ENCODE measurements at regions not wholly inside any gene's neighbourhood (a gene's known extent, or its start where the extent isn't known, plus 50 kb on each side); places are given as distances from the start of the nearest gene placed in this dataset.

GRCh38 chr4:108324450-108324849, 155.7 kb upstream of the LEF1 start:
- no peak for DNase-seq

DNA sequence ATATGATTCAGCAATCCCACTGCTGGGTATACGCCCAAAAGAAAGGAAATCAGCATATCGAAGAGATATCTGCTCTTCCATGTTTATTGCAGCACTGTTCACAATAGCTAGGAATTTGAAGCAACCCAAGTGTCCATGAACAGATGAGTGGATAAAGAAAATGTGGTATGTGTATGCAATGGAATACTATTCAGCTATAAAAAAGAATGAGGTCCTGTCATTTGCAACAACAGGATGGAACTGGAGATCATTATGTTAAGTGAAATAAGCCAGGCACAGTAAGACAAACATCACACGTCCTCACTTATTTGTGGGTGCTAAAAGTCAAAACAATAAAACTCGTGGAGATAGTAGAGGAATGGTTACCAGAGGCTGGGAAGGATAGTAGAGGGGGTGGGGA, 153.8 kb upstream of the LEF1 start:
- no peak for DNase-seq

DNA sequence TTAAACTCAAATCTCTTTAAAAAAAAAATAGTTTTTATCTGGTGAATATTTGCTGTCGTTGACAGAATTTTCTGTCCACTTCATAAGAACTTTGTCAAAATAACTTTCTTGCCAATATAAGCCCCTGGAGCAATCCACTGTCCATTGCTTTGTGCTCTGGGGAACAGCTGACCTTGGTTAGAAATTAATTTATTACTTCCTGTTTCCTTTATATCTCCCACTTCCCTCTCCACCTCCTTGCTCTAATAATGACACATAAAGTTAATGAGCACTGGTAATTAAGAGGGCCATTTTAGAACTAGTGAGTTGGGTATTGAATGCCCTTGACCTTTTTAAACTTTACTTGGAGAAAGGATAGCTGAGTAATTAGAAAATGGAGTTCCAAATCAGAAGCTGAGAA, 151.3 kb upstream of the LEF1 start:
- DNase-seq, result no peak

DNA sequence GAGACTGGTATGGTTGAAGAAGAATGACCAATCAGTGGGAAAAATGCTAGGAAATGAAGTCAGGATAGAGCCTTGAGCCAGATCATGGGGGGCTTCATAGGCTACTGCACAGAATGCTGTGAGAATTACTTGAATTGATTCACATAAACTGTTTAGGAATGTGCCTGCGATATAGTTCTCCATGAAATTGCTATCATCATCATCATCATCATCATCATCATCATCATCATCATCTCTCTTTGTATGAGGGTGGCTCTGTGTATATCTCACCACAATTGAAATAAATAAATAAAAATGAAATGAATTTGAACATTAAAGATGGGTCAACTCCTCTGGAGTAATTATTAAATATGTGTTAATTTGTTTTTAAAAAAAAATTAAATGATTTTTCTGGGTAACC, 148.6 kb upstream of the LEF1 start:
- no peak for DNase-seq

DNA sequence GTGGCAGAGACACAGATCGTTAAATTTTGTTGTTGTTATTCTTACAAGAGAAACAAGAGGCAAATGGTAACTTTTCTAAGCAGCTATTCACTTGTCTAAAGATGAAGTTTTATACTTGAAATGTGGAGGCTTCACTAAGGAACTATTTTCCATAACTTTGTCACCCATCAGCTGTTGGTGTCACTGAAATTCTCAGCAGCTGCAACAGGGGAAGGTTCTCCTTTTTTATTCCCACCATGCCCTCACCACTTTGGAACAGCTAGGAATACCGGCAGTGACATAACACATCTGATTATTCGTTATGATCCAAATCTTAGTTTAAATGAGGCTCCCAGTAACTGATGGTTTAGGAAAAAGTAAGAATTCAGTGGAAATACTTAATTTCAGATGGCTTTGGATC, 147.0 kb upstream of the LEF1 start:
- no peak for DNase-seq

DNA sequence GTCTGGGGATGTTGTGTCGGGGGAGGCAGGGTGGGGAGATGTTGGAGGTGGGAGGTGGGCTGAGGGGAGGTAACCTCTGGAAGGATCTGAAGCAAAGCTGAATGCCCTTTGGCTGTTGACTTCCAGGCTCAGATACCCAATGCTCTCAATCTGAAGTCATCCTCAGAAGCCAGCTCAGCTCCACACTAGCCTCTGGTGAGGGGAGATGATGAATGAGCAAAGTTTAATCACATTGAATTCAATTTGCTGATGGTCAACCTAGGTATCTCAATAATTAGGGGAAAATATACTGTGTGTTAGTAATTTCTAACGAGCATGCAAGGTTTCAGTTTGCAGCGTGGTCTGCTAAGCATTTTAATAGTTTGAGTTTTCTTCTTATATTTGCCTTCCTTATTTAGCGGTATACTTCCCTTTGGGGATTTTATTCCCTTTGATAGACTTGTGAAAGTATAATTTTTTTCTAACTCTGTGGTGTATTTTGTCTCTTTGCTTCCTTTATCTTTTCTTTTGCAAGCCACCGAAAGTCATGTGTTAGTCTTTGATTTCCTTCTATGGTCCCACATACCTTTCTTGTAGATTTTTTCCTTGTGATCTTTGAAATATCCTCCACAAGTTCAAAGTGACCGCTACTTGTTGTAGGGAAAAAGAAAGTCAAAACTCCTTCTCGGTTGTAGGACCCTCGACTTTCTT, 146.3 kb upstream of the LEF1 start:
- DNase-seq, result no peak

- DNase-seq, result no peak
Observed at GRCh38 chr4:108313546-108314339, 145.0 kb upstream of the LEF1 start.

DNA sequence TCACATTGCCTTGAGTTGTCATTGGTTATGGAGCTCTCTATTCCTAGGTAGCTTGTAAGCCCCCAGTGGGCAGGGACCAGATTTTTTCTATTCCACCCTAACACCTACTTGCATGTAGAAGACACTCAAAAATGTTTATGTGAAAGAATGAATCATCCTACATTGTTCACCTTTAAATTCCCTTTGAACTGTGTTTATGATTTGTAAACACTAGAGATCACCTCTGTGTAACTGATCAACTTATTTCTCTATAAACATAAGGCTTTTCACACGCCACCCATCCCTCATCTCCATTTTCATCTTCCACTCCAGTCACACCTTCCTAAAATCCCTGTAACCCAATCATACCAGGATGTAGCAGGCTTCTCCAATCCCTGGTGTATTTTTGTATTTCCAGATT, 142.6 kb upstream of the LEF1 start:
- no peak for DNase-seq

- DNase-seq, result no peak
Observed at GRCh38 chr4:108303488-108304177, 134.9 kb upstream of the LEF1 start.

- DNase-seq, result no peak
Observed at GRCh38 chr4:108301545-108302251, 133.0 kb upstream of the LEF1 start.

DNA sequence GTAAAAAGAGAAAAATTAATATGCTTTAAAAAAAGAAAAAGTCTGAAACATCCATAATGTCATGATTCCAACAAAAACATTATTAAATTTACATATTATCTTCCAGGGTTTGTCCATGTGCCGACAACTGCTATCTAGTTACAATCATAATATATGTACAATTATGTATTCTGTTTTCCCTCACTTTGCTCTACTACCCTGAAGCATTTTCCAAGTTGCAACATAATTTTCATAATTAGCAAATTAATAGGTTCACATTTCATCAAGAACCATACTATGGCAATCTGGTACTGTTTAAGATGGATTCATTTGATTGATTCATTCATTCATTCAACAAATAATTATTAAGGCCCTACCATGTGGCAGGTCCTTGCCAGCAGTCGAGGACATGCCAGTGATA, 128.9 kb upstream of the LEF1 start:
- no peak for DNase-seq

- DNase-seq, result no peak
Observed at GRCh38 chr4:108292229-108292628, 123.5 kb upstream of the LEF1 start.

DNA sequence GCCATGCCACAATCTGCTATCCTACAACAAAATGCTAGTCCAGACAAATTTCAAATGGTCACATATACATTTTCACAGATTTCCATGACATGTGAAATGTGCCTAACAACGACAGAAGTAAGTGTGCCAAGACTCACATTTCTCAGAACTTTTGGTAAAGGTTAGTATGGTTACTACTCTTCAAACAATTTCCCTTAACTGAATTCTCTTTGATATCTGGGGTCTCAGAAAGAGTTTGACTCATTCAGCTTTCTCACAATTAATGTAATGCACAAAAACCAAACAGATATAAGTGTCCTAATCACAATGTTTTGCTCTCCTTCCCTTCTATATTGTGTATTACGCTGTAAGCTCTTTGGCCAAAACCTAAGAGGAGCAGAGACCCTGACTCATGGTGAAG, 122.4 kb upstream of the LEF1 start:
- no peak for DNase-seq

DNA sequence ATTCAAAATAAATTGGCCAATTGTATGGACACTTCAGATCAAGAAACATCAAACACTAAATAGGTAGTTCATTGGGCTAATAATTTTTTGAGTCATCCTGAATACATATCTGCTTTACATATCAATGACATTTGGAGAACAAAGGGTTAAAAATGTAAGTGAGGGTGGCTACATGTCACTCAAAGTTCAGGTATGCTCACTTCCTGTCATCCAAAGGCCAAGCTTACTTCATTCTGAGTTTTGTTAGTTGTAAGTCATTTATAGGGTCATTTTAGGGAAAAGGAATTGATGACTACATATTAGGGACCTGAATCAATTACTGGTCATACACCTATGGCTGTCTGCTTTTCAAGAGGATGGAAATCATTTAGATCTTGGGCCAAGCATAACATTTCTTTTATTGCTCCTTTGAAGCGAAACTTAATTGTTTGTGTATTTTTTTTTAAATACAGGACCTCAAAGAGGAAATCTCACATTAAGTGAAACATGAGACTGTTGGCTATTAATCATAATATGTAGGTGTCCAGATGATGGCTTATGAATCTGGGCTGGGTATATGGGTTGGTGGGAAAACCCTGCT, 119.2 kb upstream of the LEF1 start:
- no peak for DNase-seq

GRCh38 chr4:108280072-108280471, 111.3 kb upstream of the LEF1 start:
- DNase-seq, result no peak

DNA sequence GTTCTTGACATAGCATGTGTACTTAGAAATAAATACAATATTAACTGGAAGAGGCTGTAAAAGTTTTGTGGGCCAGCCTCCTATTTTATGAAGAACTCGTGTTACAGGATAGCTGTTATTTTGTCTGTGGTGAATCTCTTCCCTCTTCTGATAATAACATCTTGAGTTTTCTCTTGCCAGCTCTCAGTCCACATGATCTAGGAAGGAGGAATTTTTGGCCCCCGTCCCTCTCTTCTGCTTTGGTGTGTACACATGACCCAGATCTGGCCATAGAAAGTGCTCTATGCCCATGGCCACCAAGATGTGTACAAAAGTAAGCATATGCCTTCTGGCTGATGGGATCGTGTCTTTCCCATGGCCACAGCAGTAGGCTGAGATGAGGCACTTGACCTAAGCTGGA, 108.0 kb upstream of the LEF1 start:
- DNase-seq, result no peak

- no peak for DNase-seq
Observed at GRCh38 chr4:108272986-108273385, 104.3 kb upstream of the LEF1 start.

DNA sequence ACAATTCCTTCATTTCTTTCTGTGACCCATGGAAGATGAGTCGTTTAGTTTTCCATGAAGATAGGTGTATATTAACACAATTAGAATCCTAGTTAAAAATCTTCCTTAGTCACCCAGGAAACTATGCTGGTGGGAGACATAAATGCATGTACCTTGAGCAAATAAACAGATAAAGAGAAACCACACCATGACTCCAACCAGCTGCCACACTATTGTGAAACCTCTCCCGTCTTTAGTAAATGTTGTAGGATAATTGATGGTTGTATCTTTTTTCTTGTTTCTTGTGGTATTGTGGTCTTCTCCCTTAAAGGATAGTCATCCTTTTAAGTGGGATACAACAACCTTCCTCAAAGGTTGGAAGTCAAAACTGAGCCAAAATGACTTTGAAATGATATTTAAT, 103.8 kb upstream of the LEF1 start:
- no peak for DNase-seq

DNA sequence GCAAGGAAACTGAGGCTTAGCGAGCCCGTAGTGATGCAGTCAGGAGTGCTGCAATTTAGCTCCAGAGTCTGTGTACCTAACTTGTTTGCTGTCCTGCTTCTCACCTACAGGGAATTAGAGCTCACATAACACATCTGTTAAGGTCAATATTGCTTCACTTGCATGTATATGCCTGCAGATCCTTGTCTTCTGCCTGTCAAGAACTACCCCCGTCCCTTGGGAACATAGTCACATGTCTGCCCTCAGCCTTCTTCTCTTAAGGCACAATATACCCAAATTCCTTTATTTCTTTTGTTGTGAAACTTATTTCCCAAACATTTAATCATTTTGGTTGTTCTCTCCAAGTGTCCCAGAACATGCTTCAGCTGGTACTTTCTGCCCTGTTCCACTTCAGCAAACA, 103.3 kb upstream of the LEF1 start:
- DNase-seq, result no peak

DNA sequence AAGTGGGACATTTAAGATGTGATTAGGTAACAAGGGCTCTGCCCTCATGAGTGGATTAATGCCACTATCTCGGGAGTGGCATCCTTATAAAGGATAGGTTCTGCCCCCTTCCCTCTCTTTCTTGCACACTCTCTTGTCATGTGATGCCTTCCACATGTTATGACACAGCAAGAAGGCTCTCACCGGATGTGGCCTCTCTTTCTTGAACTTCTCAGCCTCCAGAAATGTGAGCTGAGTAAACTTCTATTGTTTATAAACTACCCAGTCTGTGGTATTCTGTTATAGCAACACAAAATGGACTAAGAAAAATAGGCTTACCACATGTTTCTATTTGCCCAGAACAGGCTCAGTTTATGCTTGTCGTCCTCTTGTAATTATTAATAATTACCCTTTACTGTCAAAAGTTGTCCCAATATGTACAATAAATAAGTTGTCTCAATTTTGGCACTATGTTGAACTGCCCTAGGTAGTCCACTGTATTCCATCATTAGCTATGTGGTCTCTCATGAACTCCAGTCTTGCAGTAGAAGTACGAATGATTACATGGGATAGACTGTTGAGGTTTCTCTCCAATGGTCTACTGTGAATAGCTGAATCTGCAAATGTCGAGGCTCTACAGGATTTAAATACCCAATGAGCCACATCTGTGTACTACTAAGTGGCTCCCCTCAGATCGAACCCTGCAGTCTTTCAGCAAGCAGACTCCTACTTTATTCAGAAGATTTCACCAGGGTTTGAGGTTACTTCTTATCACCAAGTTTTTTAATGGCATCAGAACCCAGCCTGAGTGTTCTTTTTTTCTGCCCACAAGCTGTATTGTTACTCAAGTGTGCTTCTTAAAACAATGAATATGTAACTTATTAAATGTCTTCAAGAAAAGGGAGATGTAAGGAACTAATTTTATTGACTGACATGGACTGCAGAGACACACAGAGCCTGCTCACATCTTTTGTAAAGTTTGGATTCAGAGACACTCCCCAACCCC, 102.0 kb upstream of the LEF1 start:
- DNase-seq, result no peak

- no peak for DNase-seq
Observed at GRCh38 chr4:108264693-108265092, 96.0 kb upstream of the LEF1 start.

GRCh38 chr4:108263057-108263456, 94.3 kb upstream of the LEF1 start:
- no peak for DNase-seq

Measured in activated effector memory CD4-positive, alpha-beta T cell treated with Interleukin-2 at 50 U/mL for 16 hours (primary cell).